PFSK-1 (cell line): ENCODE measurements at regions not wholly inside any gene's neighbourhood (a gene's known extent, or its start where the extent isn't known, plus 50 kb on each side); places are given as distances from the start of the nearest gene placed in this dataset.

Experiments
- POLR2AphosphoS5 ChIP-seq: IDR thresholded peaks from 2 replicates; pipeline ENCODE4 v1.6.1; 2012; ENCODE audit warnings: low read depth, mild to moderate bottlenecking, control low read depth, low read length, moderate library complexity
- REST ChIP-seq, 2 experiments: IDR thresholded peaks; 2 replicates each; pipeline versions ENCODE4 v1.6.1 to v1.8.0; 2011 to 2012; ENCODE audit warnings: low read depth in 2 of 2, low read length in 2 of 2, control low read depth in 1 of 2, inconsistent platforms in 1 of 2, mild to moderate bottlenecking in 1 of 2, moderate library complexity in 1 of 2; ENCODE audit not compliant: insufficient read depth in 1 of 2
- SIN3A ChIP-seq: IDR thresholded peaks from 2 replicates; pipeline ENCODE4 v1.6.1; 2012; ENCODE audit warnings: mild to moderate bottlenecking, low read length, moderate library complexity, borderline replicate concordance; ENCODE audit not compliant: insufficient read depth
- TAF1 ChIP-seq: IDR thresholded peaks from 2 replicates; pipeline ENCODE4 v1.6.1; 2012; ENCODE audit warnings: low read length, control low read depth, borderline replicate concordance; ENCODE audit not compliant: insufficient read depth

GRCh38 chr5:28822071-28822470 is 1783.7 kb upstream of the CDH9 start:
- TF ChIP-seq POLR2AphosphoS5: no peak
- no peak for TF ChIP-seq REST (IDR thresholded peaks at IDR 0.05; ENCODE audit: insufficient read depth in 1 of 2, low read depth in 2 of 2, low read length in 2 of 2)
- no peak for TF ChIP-seq TAF1
- TF ChIP-seq SIN3A: no peak
